Umbilical cord (tissue), 1 donor: ENCODE measurements at regions not wholly inside any gene's neighbourhood (a gene's known extent, or its start where the extent isn't known, plus 50 kb on each side); places are given as distances from the start of the nearest gene placed in this dataset.
"Not testable (repeated sequence)": the region's sequence is repeated elsewhere in the genome, so short reads cannot be mapped to it uniquely, and the experiment has no call there.

Experiments used
- DNase-seq: peaks from one replicate; pipeline ENCODE4 v3.0.0-alpha.2; 2015; ENCODE audit warnings: low spot score

- DNase-seq: peak; percentile 5
Measured at GRCh38 chr2:187684174-187684573, 129.9 kb upstream of the TFPI start.

DNA sequence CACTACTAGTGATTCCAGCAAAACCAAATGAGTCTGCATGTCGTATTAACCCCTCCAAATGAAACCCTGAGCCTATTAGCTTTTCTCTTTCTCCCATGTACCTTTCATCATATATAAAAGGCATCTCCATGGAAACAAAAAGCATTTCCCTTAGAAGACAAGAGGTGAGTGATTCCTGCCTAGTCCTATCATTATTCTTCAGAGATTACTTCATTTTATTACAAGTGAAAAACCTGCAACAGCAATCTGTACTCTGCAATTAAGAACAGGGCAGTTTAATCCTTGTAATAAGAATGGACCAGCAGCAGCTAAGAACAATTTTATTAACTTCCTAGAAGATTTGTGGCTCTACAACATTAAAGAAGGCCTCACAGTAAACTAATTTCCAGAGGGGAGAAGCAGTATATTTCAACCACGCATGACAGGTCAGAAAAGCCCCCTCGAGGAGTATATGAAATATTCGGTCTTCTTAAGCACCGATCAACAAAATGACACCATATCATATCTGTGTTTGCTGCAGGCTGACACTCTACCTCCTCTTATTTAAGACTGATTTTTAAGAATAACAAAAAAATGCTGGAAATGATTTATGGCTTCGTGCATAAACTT, 132.3 kb upstream of the TFPI start:
- DNase-seq: no peak

GRCh38 chr2:187687585-187687984, 133.3 kb upstream of the TFPI start:
- no peak for DNase-seq

DNA sequence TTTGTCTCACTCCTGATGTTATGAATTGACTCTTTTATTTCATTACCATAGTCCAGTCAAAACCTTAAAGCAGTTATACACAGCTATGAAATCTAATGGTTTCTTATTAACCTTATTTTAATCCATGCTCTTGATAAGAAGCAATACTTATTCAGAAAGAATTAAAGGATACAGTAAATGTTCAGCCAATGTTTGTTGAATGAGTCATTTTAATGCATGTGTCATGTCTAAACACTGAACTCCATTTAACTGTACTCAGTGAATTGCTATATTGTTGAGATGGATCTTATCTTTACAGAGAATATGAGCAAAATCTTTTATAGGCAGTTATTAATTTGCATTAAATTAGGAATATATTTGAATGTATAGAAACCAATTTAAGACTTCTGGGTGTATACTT, 135.1 kb upstream of the TFPI start:
- no peak for DNase-seq

DNA sequence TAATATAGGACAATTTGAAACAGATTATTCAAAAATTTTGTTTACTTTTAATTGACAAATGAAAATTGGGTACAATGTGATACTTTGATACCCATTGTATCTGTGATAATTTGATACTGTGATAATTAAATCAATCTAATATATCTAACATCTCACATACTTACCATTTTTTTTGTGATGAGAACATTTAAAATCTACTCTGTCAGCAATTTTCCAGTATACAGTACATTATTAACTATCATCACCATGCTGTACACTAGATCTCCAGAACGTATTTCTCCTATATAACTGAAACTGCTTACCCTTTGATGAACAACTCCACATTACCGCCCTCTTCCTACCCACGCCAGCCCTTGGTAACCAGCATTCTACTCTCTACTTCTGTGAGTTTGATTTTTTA, 139.7 kb upstream of the TFPI start:
- no peak for DNase-seq

DNA sequence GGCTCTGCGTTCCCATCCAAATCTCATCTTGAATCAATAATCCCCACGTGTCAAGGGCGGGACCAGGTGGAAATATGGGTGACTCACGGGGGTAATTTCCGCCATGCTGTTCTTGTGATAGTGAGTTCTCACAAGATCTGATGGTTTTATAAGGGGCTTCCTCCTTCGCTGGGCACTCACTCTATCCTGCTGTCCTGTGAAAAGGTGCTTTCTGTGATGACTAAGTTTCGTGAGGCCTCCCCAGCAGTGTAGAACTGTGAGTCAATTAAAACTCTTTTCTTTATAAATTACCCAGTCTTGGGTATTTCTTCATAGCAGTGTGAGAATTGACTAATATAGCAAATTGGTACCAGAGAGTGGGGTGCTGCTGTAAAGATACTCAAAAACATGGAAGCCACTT, 142.4 kb upstream of the TFPI start:
- DNase-seq: not testable (repeated sequence)

- no peak for DNase-seq
Measured at GRCh38 chr2:187698374-187699110, 144.3 kb upstream of the TFPI start.

- no peak for DNase-seq
Measured at GRCh38 chr2:187702157-187702556, 147.9 kb upstream of the TFPI start.

DNA sequence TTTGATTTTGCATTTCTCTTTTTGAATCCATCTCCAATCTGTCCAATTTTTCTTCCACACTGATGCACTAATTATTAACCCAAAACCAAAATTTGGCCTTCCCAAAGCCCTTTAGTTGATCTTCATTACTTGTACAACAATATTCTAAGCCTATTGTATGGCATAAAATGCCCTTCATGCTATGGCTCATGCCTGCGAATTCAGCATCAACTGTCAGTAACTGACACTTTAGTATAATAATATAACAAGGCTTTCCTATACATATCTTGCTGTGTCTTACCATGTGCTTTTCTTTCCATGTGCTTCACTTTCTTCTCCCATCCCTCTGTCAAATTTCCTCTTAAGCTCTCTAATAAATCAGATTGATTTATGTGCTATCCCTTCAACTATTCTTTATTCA, 154.0 kb upstream of the TFPI start:
- DNase-seq: no peak

DNA sequence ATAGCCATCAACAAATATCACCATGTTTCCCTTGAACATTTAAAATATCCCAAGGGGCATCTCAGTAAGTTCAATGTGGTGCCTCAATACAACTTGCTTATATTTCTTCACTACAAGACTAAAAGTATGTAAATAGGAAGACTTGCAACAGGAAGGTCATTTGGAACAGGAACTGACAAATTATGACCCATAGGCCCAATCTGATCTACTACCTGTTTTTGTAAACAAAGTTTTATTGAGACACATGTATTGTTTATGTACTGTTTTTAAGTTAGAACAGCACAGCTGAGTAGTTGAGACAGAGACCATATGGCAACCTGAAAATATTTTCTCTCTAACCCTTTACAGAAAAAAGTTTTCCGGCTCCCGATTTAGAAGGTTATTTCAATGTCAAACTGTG, 154.8 kb upstream of the TFPI start:
- no peak for DNase-seq

DNA sequence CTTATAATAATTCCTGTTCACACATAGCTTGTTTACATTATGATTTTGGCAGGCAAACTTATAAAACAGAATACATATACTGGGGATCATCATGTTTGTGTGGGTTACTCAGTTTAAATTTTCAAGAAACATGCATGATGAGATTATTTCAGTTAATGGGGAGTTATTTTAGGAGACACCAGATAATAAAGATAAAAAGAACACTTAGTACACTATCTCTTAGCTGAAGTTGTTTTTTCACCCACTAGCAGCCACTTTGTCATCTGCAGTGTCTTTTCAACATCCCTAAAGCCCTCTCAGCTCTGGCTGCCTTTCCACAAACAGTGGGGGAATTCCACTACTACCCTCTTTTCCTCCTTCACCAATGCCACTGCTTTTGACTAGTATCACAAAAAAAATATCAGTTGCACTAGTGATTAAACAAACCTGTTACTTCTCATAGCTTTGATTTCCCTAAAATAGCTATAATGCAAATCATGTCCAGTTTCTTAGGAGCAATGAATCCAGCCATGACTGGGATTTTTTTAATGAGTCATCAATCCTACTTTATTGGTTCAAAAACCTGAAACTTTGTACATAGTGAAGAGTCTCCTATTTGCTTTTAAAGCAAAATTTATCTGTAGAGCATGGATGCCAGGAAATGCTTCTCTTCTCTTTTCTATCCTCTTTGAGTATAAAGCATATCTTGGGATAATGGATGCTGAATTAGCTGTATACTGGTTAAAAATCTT, 156.7 kb upstream of the TFPI start:
- peak; percentile 3 for DNase-seq

GRCh38 chr2:187715590-187715989, 161.4 kb upstream of the TFPI start:
- no peak for DNase-seq

GRCh38 chr2:187716301-187716700, 162.1 kb upstream of the TFPI start:
- DNase-seq: no peak

DNA sequence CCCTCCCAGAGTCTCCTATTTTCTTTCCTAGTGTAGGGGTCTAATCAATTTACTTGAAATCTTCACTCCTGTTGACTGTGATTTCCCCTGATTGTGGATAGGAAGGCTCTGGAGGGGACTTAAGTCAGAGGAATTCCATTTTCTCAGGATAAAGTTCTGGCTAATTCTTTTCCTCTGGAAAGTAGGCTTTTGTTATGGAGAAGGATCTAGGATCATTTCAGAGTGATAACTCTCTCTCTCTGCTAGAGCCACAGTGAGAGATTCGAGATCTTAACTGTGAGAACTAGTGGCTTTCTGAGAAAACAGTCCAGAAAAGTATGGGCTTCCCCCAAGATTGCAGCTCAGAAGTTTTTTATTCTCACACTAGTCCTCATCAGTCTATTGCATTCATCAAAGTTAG, 163.9 kb upstream of the TFPI start:
- DNase-seq: no peak

- no peak for DNase-seq
Measured at GRCh38 chr2:187719510-187719909, 165.3 kb upstream of the TFPI start.

- no peak for DNase-seq
Measured at GRCh38 chr2:187748958-187749357, 194.7 kb upstream of the TFPI start.

DNA sequence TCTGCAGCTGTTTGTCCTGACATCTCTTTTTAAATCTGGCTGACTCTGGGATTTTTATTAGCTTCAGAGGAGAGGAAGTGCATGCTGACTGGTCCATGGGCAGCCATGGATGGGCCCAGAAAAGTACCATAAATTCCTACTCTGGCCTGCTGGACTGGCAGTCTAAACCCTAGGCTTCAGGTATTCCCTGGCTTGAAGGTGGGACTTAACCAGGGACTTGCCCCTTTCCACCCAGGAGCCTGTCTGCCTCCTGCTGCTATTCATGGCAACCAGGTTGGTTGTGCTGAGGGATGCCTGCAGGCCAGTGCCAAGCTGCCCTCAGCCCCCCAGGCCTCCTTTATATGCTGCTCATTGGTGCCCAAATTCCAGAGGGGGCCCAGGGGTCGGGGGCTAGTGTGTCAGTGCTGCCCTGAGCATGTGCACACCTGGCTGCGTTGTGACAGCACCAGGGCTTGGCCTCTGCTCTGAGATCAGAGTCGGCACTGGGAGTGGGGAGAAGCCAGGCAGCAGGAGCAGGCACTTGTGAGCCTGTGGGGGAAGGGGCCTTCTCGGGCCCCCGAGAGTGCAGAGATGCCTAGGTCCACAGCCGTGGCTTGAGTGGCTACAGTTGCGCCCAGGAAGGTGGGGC, 195.7 kb upstream of the TFPI start:
- no peak for DNase-seq

- no peak for DNase-seq
Measured at GRCh38 chr2:187768995-187769394, 214.8 kb upstream of the TFPI start.

DNA sequence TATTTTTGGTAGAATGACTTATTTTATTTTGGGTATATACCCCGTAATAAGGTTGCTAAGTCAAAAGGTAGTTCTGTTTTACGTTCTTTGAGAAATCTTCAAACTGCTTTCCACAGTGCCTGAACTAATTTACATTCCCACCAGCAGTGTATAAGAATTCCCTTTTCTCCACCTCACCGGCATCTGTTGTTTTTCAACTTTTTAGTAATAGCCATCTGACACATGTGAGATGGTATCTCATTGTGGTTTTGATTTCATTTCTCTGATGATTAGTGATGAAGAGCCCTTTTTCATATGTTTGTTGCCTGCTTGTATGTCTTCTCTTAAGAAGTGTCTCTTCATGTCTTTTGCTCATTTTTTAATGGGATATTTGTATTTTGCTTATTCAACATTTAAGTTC, 215.2 kb upstream of the TFPI start:
- DNase-seq: no peak

GRCh38 chr2:187774551-187775071, 220.4 kb upstream of the TFPI start:
- DNase-seq: no peak

DNA sequence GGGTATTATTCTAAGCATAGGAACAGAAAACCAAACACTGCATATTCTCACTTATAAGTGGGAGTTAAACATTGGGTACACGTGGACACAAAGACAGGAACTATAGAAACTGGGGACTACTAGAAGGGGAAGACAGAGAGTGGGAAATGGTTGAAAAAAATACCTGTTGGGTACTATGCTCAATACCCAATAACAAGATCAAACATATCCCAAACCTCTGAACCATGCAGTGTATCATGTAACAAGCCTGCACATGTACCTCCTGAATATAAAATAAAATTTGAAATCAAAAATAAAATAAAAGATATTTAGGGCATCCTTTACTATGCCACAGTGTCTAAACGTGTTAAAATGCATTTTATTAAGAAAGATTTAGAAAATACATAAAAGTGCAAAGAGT, 221.0 kb upstream of the TFPI start:
- DNase-seq: no peak

DNA sequence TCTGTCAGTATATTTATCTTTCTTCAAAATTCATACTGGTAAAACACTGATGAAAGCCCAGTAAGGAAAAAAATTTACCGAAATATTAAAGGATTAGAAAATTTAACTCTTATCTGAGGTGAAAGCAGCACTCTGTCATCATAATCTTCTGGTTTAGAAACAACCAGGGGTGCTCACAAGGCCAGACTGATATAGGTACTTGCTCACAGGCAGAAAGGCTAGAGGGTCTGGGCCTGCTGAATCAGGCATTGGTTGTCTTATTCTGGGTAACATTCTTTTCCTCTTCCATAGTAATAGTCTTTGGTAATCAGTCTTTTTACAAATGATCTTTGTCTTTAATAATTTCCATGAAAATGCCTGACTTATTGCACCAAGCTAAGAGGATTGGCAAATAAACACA, 221.4 kb upstream of the TFPI start:
- DNase-seq: no peak
